B cell (primary cell): ENCODE measurements at regions not wholly inside any gene's neighbourhood (a gene's known extent, or its start where the extent isn't known, plus 50 kb on each side); places are given as distances from the start of the nearest gene placed in this dataset.

Source experiments
- EZH2 ChIP-seq: IDR thresholded peaks from 2 replicates; pipeline ENCODE4 v1.6.1; 2012; ENCODE audit warnings: borderline replicate concordance, low read depth, mild to moderate bottlenecking, moderate library complexity, low read length; ENCODE audit not compliant: insufficient read depth, poor library complexity, severe bottlenecking
- TF ChIP-seq, protein P1 (sequence below): fragments of 200-600 bp; IDR thresholded peaks from one replicate; pipeline ENCODE4 v1.8.0; 2022; ENCODE audit warnings: antibody characterized with exemption, mild to moderate bottlenecking

DNA sequence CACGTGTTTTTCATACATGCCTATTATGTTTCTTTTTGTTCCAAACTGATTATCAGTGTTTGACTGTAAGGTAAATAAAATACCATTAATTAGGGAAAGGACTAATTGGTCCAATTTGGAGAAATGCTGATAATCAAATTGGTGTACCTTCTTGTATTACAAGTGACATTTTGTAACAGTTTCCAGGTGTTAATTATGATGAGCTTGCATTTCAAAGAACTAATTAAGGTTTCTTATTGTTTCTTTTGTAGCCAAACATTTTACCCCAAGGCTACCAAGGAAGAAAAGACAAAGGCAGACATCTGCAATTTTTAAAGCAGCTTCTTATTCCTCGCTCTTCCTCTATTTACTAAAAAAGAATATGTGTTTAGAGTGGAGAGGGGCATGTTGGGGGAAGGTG lies 88.7 kb upstream of the GRIK1 start:
- TF ChIP-seq, protein P1, sequence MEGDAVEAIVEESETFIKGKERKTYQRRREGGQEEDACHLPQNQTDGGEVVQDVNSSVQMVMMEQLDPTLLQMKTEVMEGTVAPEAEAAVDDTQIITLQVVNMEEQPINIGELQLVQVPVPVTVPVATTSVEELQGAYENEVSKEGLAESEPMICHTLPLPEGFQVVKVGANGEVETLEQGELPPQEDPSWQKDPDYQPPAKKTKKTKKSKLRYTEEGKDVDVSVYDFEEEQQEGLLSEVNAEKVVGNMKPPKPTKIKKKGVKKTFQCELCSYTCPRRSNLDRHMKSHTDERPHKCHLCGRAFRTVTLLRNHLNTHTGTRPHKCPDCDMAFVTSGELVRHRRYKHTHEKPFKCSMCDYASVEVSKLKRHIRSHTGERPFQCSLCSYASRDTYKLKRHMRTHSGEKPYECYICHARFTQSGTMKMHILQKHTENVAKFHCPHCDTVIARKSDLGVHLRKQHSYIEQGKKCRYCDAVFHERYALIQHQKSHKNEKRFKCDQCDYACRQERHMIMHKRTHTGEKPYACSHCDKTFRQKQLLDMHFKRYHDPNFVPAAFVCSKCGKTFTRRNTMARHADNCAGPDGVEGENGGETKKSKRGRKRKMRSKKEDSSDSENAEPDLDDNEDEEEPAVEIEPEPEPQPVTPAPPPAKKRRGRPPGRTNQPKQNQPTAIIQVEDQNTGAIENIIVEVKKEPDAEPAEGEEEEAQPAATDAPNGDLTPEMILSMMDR = no peak
- no peak for TF ChIP-seq EZH2
